H1 (cell line): ENCODE measurements at regions not wholly inside any gene's neighbourhood (a gene's known extent, or its start where the extent isn't known, plus 50 kb on each side); places are given as distances from the start of the nearest gene placed in this dataset.

Experiments
- JUND ChIP-seq: IDR thresholded peaks from 2 replicates; pipeline ENCODE4 v1.6.1; 2011; ENCODE audit warnings: mild to moderate bottlenecking, improper control_type of control experiment, low read length
- TAF1 ChIP-seq: IDR thresholded peaks from 2 replicates; pipeline ENCODE4 v1.6.1; 2011; ENCODE audit warnings: mild to moderate bottlenecking, low read depth, low read length
- YY1 ChIP-seq: IDR thresholded peaks from 2 replicates; pipeline ENCODE4 v1.6.1; 2011; ENCODE audit warnings: low read depth, mild to moderate bottlenecking, low read length

GRCh38 chr5:116935561-116936162 is 361.0 kb upstream of the SEMA6A start (continued):
- TF ChIP-seq YY1: no peak
- no peak for TF ChIP-seq JUND
- TF ChIP-seq TAF1: no peak
